GM12864 (cell line): ENCODE measurements at regions not wholly inside any gene's neighbourhood (a gene's known extent, or its start where the extent isn't known, plus 50 kb on each side); places are given as distances from the start of the nearest gene placed in this dataset.

Experiments
- DNase-seq: peaks from one replicate; pipeline ENCODE4 v3.0.0-alpha.2; 2011; ENCODE audit warnings: low read depth
- H3K4me3 ChIP-seq: 2 replicates; pipeline ENCODE4 v1.5.1; 2011; ENCODE audit warnings: mild to moderate bottlenecking, low read depth, low read length, control low read depth
- TF ChIP-seq, protein P1 (sequence below): IDR thresholded peaks from 2 replicates; pipeline ENCODE4 v1.5.1; 2011; ENCODE audit warnings: low read depth, mild to moderate bottlenecking, moderate library complexity, low read length, control low read depth, inconsistent platforms; ENCODE audit errors: missing control alignments

DNA sequence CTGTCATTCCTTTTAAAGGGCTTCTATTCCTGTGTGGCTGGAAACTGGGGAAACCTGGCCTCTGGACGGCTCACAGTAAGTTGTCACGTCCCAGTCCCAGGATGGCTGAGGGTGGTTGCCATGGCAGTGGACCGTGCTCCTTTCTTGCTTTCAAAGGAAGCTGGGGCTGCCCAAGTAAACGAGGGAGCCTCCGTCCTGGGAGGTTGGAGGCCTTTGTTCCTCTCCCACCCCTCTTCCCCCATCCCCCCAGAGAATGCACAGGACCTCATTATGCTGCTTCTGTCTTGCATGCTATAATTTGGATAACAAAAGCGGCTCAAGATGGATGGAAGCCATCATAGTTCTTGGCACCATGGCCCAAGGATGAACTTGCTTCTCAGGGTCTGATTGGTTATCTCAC lies 325.5 kb upstream of the HS6ST1 start:
- TF ChIP-seq, protein P1, sequence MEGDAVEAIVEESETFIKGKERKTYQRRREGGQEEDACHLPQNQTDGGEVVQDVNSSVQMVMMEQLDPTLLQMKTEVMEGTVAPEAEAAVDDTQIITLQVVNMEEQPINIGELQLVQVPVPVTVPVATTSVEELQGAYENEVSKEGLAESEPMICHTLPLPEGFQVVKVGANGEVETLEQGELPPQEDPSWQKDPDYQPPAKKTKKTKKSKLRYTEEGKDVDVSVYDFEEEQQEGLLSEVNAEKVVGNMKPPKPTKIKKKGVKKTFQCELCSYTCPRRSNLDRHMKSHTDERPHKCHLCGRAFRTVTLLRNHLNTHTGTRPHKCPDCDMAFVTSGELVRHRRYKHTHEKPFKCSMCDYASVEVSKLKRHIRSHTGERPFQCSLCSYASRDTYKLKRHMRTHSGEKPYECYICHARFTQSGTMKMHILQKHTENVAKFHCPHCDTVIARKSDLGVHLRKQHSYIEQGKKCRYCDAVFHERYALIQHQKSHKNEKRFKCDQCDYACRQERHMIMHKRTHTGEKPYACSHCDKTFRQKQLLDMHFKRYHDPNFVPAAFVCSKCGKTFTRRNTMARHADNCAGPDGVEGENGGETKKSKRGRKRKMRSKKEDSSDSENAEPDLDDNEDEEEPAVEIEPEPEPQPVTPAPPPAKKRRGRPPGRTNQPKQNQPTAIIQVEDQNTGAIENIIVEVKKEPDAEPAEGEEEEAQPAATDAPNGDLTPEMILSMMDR, result no peak
- H3K4me3 ChIP-seq, result no peak overlapping the region
- DNase-seq, result no peak

DNA sequence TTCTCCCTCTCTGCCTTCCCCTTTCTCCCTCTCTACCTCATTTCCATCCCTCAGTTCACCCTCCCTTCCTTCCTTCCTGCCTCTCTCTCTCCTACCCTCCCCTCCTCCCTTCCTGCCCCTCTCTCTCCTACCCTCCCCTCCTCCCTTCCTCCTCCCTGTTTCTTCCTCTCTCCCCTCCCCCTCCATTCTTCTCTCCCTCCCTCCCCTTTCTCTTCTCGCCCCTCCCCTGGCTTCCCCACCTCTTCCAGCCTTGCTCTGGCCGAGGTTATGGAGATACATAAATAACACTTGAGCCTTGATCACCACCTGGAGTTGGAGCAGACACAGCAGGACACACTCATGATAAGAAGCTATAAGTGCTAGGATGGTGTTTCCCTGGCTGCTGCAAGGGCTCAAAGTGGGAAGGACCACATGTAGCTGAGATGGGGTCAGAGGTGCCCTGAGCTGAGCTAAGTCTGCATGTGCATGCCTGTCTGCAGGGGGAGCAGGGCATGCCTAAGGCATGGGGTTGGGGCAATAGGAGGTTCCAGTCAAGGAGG lies 326.1 kb upstream of the HS6ST1 start:
- DNase-seq, result no peak
- no peak overlapping the region for H3K4me3 ChIP-seq
- TF ChIP-seq, protein P1, result no peak

DNA sequence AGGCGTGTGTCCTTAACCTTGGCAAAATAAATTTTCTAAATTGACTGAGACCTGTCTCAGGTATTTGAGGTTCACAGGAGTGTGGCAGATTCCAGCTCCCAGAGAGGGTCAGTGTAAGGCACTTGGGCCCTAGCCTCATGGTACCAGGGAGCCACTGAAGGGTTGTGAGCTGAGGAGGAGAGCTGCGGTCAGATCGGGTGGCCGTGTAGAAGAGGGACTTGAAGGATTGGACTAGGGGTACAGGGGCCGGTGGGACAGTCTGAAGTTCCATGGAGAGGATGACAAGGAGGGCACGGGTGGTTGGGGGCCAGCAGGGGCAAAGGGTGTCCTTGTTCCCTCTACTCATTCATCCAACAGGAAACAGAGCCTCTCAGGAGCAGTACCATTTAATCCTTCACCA lies 327.0 kb upstream of the HS6ST1 start:
- DNase-seq, result no peak
- no peak overlapping the region for H3K4me3 ChIP-seq
- TF ChIP-seq, protein P1, result no peak

DNA sequence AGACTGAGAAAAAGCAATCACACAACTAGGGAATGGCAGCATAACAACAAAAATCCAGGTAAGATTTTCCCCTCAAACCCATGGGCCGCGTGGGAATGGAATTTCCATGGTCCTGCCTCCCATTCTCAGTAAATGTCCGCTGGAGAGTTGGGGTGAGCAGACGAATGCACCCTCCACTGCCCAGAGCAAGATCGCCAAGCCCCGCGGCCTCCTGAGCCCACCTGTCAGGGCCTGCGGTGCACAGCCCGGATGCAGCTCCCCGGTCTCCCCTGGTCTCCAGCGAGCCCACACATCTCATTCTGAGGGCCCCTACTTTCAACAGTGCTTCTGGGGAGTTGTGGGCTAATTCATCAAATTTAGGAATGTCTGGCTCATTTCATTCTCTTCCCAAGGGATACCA lies 327.4 kb upstream of the HS6ST1 start:
- no peak for DNase-seq
- TF ChIP-seq, protein P1, result no peak
- H3K4me3 ChIP-seq, result no peak overlapping the region

DNA sequence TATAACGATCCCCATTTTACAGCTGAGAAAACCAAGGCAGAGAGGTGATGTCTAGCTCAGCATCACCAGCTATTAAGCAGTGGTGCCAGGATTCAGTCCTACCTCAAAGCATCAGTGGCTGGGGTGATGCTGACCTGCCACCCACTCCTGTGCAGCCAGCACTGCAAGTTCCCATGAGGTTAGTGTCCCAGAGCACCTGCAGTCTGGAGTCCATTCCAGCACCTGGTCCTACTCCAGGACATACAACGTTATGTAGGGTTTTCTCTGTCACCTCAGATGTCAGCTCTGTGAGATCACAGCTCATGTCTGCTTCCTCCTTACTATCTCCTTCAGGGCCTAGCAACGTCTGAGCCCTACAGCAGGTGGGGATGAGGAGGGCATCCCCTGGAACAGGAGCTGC lies 328.0 kb upstream of the HS6ST1 start:
- DNase-seq, result no peak
- TF ChIP-seq, protein P1, result no peak
- H3K4me3 ChIP-seq, result no peak overlapping the region

DNA sequence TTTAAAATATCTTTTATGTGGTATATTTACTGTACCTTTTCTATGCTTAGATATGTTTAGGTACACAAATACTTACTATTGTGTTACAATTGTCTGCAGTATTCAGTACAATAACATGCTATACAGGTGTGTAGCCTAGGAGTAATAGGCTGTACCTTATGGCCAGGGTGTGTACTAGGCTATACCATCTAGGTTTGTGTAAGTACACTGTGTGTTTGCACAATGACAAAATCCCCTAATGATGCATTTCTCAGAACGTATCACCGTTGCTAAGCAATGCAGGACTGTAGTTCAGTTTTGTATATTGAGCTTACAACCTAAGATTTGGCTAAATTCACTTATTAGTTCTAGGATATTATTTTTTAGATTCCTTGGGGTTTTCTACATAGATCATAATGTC lies 332.3 kb upstream of the HS6ST1 start:
- TF ChIP-seq, protein P1, result no peak
- no peak for DNase-seq
- no peak overlapping the region for H3K4me3 ChIP-seq

DNA sequence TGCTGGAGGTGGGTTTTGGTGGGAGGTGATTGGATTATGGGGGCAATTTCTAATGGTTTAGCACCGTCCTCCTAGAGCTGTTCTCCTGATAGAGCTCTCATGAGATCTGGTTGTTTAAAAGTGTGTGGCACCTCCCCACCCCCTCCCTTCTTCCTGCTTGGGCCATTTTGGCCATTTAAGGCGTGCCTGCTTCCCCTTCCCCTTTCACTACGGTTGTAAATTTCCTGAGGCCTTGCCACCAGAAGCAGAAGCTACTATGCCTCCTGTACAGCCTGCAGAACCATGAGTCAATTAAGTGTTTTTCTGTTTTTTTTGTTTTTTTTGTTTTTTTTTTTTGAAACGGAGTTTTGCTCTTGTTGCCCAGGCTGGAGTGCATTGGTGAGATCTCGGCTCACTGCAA lies 335.7 kb upstream of the HS6ST1 start:
- DNase-seq, result peak; percentile 45
- no peak overlapping the region for H3K4me3 ChIP-seq
- TF ChIP-seq, protein P1, result no peak
